Muscle of leg (tissue), 3 donors: ENCODE measurements at regions not wholly inside any gene's neighbourhood (a gene's known extent, or its start where the extent isn't known, plus 50 kb on each side); places are given as distances from the start of the nearest gene placed in this dataset.
"Not testable (repeated sequence)": the region's sequence is repeated elsewhere in the genome, so short reads cannot be mapped to it uniquely, and the experiment has no call there.

Source experiments
- DNase-seq: peaks from one replicate; pipeline ENCODE4 v3.0.0; 2013
- H3K27ac ChIP-seq: one replicate; pipeline ENCODE4 v1.5.1; 2013; ENCODE audit warnings: mild to moderate bottlenecking, low read length, control low read depth
- H3K27me3 ChIP-seq: one replicate; pipeline ENCODE4 v1.6.1; 2013; ENCODE audit warnings: low read length; ENCODE audit not compliant: control insufficient read depth, insufficient read depth
- H3K36me3 ChIP-seq: one replicate; pipeline ENCODE4 v1.6.1; 2013; ENCODE audit warnings: low read length; ENCODE audit not compliant: control insufficient read depth, insufficient read depth
- H3K4me1 ChIP-seq: one replicate; pipeline ENCODE4 v1.6.1; 2013; ENCODE audit warnings: low read length; ENCODE audit not compliant: control insufficient read depth, insufficient read depth
- H3K4me3 ChIP-seq: one replicate; pipeline ENCODE4 v1.5.1; 2013; ENCODE audit warnings: low read length, control low read depth
- H3K9me3 ChIP-seq: replicated peaks from 2 replicates; pipeline ENCODE4 v1.6.1; 2013; ENCODE audit warnings: low read depth, low read length; ENCODE audit not compliant: control insufficient read depth
- WGBS: methylation state at CpG from one replicate; pipeline ENCODE4 v1.1.5; 2013; ENCODE audit warnings: missing lambda C conversion rate; ENCODE audit not compliant: insufficient coverage; 5-methylcytosine and 5-hydroxymethylcytosine counted together

GRCh38 chr11:38710262-38710661, 2112.2 kb upstream of the RAG2 start:
- H3K27me3 ChIP-seq: no peaks in the 10 kb centered on the region
- no peak for DNase-seq
- H3K4me3 ChIP-seq: no peak overlapping the region
- no peaks in the 10 kb centered on the region for H3K4me1 ChIP-seq
- H3K27ac ChIP-seq: no peak overlapping the region
- H3K36me3 ChIP-seq: no peaks in the 10 kb centered on the region
- H3K9me3 ChIP-seq: no peaks in the 10 kb centered on the region
- WGBS: 82% methylated on average over 1 of the region's 5 CpGs

DNA sequence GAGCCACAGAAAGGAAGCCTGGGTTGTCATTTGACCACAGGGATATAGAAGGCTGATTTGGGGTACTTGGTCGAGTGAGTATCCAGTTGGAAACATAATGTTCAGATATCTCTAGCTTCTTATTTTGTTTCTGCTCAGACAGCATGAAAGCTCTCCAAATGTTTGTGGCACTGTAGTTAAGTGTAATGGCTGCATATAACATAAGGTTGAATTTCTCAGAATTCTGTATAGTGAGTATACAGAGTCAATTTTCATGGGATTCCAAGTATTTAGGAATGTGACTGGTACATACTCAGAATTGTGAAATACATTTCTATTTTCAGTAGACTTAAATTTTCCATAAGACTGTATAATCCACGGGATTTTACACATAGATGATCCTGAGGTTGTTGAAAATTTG, 2102.1 kb upstream of the RAG2 start:
- no peaks in the 10 kb centered on the region for H3K27me3 ChIP-seq
- no peaks in the 10 kb centered on the region for H3K4me1 ChIP-seq
- H3K4me3 ChIP-seq: no peak overlapping the region
- no peak for DNase-seq
- no peaks in the 10 kb centered on the region for H3K9me3 ChIP-seq
- no peaks in the 10 kb centered on the region for H3K36me3 ChIP-seq
- 50% methylated on average over 1 of the region's 2 CpGs for WGBS
- no peak overlapping the region for H3K27ac ChIP-seq

DNA sequence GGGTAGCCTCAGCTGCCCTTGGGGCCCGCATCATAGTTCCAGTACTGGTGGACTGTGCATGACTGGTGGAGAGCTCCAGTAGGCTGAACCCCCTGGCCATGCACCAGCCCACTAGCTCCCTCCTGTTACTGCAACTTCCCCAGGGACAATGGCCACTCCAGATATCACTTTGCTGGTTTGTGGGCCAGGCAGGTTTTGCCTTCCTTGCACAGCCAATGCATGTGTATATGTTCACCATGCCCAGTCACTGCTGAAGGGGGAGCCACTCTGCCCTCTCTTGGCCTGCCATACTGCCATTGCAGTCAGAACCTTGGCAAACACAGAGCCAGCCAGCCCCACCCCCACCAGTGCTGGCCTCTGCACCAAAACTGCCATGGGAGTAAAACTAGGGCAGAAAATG, 2095.3 kb upstream of the RAG2 start:
- Histone ChIP-seq H3K36me3 (no peaks in the 10 kb centered on the region), H3K9me3 (peaks cover 2% of the 10 kb centered on the region), H3K27me3 (no peaks in the 10 kb centered on the region), H3K4me3 (no peak overlapping the region), H3K27ac (no peak overlapping the region), H3K4me1 (no peaks in the 10 kb centered on the region)
- no peak for DNase-seq
- WGBS: 100% methylated on average over 1 of the region's 1 CpG

DNA sequence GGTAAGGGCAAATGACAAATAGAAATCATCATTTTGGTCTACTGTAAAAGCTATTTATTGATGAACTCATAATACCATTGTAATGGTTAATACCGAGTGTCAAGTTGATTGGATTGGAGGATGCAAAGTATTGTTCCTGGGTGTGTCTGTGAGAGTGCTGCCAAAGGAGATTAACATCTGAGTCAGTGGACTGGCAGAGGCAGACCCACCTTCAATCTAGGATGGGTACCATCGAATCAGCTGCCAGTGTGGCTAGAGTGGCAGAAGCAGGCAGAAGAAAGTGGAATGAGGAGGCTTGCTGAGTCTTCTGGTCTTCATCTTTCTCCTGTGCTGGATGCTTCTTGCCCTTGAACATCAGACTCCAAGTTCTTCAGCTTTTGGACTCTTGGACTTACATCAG, 2092.2 kb upstream of the RAG2 start:
- DNase-seq, H3K36me3 ChIP-seq, H3K27ac ChIP-seq, H3K9me3 ChIP-seq, H3K27me3 ChIP-seq, H3K4me3 ChIP-seq, H3K4me1 ChIP-seq: not testable (repeated sequence)
- 76% methylated on average over 2 of the region's 2 CpGs for WGBS

DNA sequence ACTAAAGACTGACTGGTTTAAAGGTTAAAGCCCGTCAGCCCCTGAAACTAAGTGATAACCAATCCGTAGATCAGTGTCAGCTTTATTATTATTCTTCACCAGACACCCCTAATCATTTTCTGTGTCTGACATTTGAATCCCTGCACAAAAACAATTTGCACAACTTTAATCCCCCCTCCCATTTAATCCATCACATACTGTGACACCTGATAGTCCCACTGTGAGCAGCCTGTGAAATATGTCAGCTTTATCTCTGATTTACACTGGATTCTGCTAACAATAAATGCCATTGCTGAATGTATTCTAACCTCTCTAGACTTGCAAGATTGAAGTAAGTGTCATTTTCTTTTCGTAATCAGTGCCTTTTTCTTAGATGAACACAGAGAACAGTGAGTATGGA, 2089.0 kb upstream of the RAG2 start:
- no peak overlapping the region for H3K4me3 ChIP-seq
- no peaks in the 10 kb centered on the region for H3K36me3 ChIP-seq
- no peaks in the 10 kb centered on the region for H3K9me3 ChIP-seq
- no peak for DNase-seq
- no peaks in the 10 kb centered on the region for H3K4me1 ChIP-seq
- H3K27me3 ChIP-seq: no peaks in the 10 kb centered on the region
- 56% methylated on average over 2 of the region's 3 CpGs for WGBS
- H3K27ac ChIP-seq: no peak overlapping the region

- Histone ChIP-seq H3K4me1 (no peaks in the 10 kb centered on the region), H3K27me3 (no peaks in the 10 kb centered on the region), H3K9me3 (no peaks in the 10 kb centered on the region), H3K27ac (no peak overlapping the region), H3K4me3 (no peak overlapping the region), H3K36me3 (no peaks in the 10 kb centered on the region)
- no CpG with 5 or more reads among the region's 2 CpGs for WGBS
- DNase-seq: no peak
These were observed 2085.4 kb upstream of the RAG2 start for GRCh38 chr11:38683484-38683883.

DNA sequence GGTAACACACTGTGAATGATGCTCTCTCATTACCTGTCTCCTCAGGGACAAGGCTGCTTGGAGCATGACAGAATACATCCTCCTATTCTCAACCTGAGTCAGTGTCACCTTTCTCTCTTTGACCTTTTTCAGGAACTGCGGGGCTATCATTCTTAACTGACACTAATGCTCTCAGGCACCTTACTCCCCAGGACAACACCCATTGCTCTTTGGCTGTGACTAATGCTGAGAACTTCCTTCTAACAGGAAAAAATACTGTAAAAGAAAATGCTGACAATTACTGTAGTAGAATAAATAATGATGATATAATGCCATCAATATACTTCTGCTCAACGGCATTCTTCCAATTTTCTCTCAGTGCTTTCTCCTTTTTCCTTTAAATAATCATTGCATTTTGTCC, 2082.7 kb upstream of the RAG2 start:
- no peaks in the 10 kb centered on the region for H3K36me3 ChIP-seq
- H3K4me1 ChIP-seq: no peaks in the 10 kb centered on the region
- DNase-seq: no peak
- H3K27ac ChIP-seq: no peak overlapping the region
- H3K9me3 ChIP-seq: no peaks in the 10 kb centered on the region
- no peaks in the 10 kb centered on the region for H3K27me3 ChIP-seq
- no peak overlapping the region for H3K4me3 ChIP-seq
- WGBS: no CpG with 5 or more reads among the region's 2 CpGs

GRCh38 chr11:38680166-38680565, 2082.1 kb upstream of the RAG2 start:
- Histone ChIP-seq H3K36me3 (no peaks in the 10 kb centered on the region), H3K9me3 (no peaks in the 10 kb centered on the region), H3K27ac (no peak overlapping the region), H3K27me3 (no peaks in the 10 kb centered on the region), H3K4me1 (no peaks in the 10 kb centered on the region), H3K4me3 (no peak overlapping the region)
- no peak for DNase-seq
- WGBS: no CpG with 5 or more reads among the region's 2 CpGs

DNA sequence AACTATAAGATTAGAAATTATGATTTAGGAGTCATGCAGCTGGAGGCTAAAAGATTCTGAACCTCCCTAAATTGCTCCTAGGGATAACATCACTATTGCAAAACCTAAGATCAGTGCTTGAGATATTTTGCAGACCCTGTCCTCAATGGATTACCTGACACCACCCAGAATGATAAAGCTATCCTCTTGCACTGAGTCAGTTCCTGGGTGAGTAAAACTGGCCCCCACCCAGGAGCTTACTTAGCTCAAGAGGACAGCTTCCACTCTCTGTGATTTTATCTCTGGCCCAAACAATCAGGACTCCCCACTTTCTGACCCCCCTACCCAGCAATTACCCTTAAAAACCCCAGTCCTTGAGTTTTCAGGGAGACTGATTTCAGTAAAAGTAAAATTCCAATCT, 2074.4 kb upstream of the RAG2 start:
- no peaks in the 10 kb centered on the region for H3K36me3 ChIP-seq
- no peak overlapping the region for H3K27ac ChIP-seq
- no peaks in the 10 kb centered on the region for H3K4me1 ChIP-seq
- no peaks in the 10 kb centered on the region for H3K27me3 ChIP-seq
- DNase-seq: no peak
- H3K9me3 ChIP-seq: no peaks in the 10 kb centered on the region
- no peak overlapping the region for H3K4me3 ChIP-seq

GRCh38 chr11:38667359-38667758, 2069.3 kb upstream of the RAG2 start:
- H3K27me3 ChIP-seq: no peaks in the 10 kb centered on the region
- H3K4me1 ChIP-seq: no peaks in the 10 kb centered on the region
- H3K36me3 ChIP-seq: no peaks in the 10 kb centered on the region
- H3K27ac ChIP-seq: no peak overlapping the region
- no peak overlapping the region for H3K4me3 ChIP-seq
- no peak for DNase-seq
- H3K9me3 ChIP-seq: no peaks in the 10 kb centered on the region
- 91% methylated on average over 9 of the region's 10 CpGs for WGBS

- H3K4me3 ChIP-seq: no peak overlapping the region
- DNase-seq: no peak
- no peaks in the 10 kb centered on the region for H3K9me3 ChIP-seq
- WGBS: no CpG with 5 or more reads among the region's 3 CpGs
- no peak overlapping the region for H3K27ac ChIP-seq
- H3K27me3 ChIP-seq: no peaks in the 10 kb centered on the region
- H3K36me3 ChIP-seq: no peaks in the 10 kb centered on the region
- H3K4me1 ChIP-seq: no peaks in the 10 kb centered on the region
These were observed 2050.6 kb upstream of the RAG2 start for GRCh38 chr11:38648604-38649003.
